Esophagus squamous epithelium (tissue), 4 donors: ENCODE measurements at regions not wholly inside any gene's neighbourhood (a gene's known extent, or its start where the extent isn't known, plus 50 kb on each side); places are given as distances from the start of the nearest gene placed in this dataset.

Experiments
- CTCF ChIP-seq, 6 experiments: fragments of 450-650 bp in 4 of 6; fragments of 200-600 bp in 2 of 6; sonication (generic) in 2 of 6; IDR thresholded peaks; one replicate each; pipeline ENCODE4 v1.5.1; 2016 to 2019; ENCODE audit warnings: antibody characterized with exemption in 6 of 6, mild to moderate bottlenecking in 4 of 6, moderate library complexity in 4 of 6
- POLR2A ChIP-seq, 4 donors: fragments of 450-650 bp; IDR thresholded peaks; one replicate each; pipeline ENCODE4 v1.6.1; 2017; ENCODE audit warnings: antibody characterized with exemption in 4 of 4, mild to moderate bottlenecking in 4 of 4, moderate library complexity in 3 of 4

- no peak for TF ChIP-seq CTCF (IDR thresholded peaks at IDR 0.05)
- TF ChIP-seq POLR2A (IDR thresholded peaks at IDR 0.05), result no peak
These were observed 76.7 kb downstream of the RBFOX3 start for GRCh38 chr17:79534111-79534510.
